DND-41 (cell line): ENCODE measurements at regions not wholly inside any gene's neighbourhood (a gene's known extent, or its start where the extent isn't known, plus 50 kb on each side); places are given as distances from the start of the nearest gene placed in this dataset.

ENCODE experiments used
- ATAC-seq: fragments of 200-7000 bp; cut with Tn5 transposase; 3 replicates; pipeline ENCODE4 v1.9.1; 2021; ENCODE audit warnings: low read depth; ENCODE audit not compliant: insufficient read depth
- DNase-seq: peaks from one replicate; pipeline ENCODE4 v3.0.0-alpha.2; 2020
- H2AFZ ChIP-seq: 2 replicates; pipeline ENCODE4 v1.6.0; 2012; ENCODE audit warnings: low read depth, low read length
- H3K27ac ChIP-seq: 2 replicates; pipeline ENCODE4 v1.5.1; 2012; ENCODE audit warnings: low read length, inconsistent platforms
- H3K27me3 ChIP-seq: fragments of 200-600 bp; sonication (generic); 2 replicates; pipeline ENCODE4 v1.6.0; 2012; ENCODE audit warnings: low read length, mild to moderate bottlenecking, inconsistent platforms; ENCODE audit not compliant: insufficient read depth, poor library complexity
- H3K36me3 ChIP-seq: 2 replicates; pipeline ENCODE4 v1.5.1; 2012; ENCODE audit warnings: low read length, inconsistent platforms; ENCODE audit not compliant: insufficient read depth
- H3K4me1 ChIP-seq: 2 replicates; pipeline ENCODE4 v1.5.1; 2012; ENCODE audit warnings: mild to moderate bottlenecking, low read length; ENCODE audit not compliant: insufficient read depth
- H3K4me2 ChIP-seq: 2 replicates; pipeline ENCODE4 v1.6.0; 2012; ENCODE audit warnings: mild to moderate bottlenecking, moderate library complexity, low read length, inconsistent platforms; ENCODE audit not compliant: insufficient read depth
- H3K4me3 ChIP-seq, 2 experiments: fragments of 200-600 bp in 1 of 2; shearing (Covaris generic) in 1 of 2; 2 replicates each; pipeline ENCODE4 v1.5.1; 2012 to 2016; ENCODE audit warnings: inconsistent platforms in 2 of 2, low read length in 2 of 2, mild to moderate bottlenecking in 2 of 2, low read depth in 1 of 2, moderate library complexity in 1 of 2
- H3K79me2 ChIP-seq: 2 replicates; pipeline ENCODE4 v1.6.0; 2012; ENCODE audit warnings: low read length, inconsistent platforms; ENCODE audit not compliant: insufficient read depth
- H3K9ac ChIP-seq: 2 replicates; pipeline ENCODE4 v1.6.0; 2012; ENCODE audit warnings: low read depth, mild to moderate bottlenecking, inconsistent platforms, low read length, moderate library complexity
- H3K9me3 ChIP-seq: 2 replicates; pipeline ENCODE4 v1.5.1; 2012; ENCODE audit warnings: low read length, moderate library complexity, mild to moderate bottlenecking, inconsistent platforms; ENCODE audit not compliant: insufficient read depth, severe bottlenecking
- H4K20me1 ChIP-seq: 2 replicates; pipeline ENCODE4 v1.6.0; 2012; ENCODE audit warnings: low read length; ENCODE audit not compliant: insufficient read depth
- EZH2 ChIP-seq: IDR thresholded peaks from 3 replicates; pipeline ENCODE4 v1.6.1; 2012; ENCODE audit warnings: borderline replicate concordance, low read depth, mild to moderate bottlenecking, moderate library complexity, low read length, inconsistent platforms; ENCODE audit not compliant: severe bottlenecking
- TF ChIP-seq, protein P1 (sequence below): IDR thresholded peaks from 2 replicates; pipeline ENCODE4 v1.5.1; 2012; ENCODE audit warnings: borderline replicate concordance, low read length, moderate library complexity, mild to moderate bottlenecking; ENCODE audit not compliant: poor library complexity, severe bottlenecking; ENCODE audit errors: extremely low read depth

DNA sequence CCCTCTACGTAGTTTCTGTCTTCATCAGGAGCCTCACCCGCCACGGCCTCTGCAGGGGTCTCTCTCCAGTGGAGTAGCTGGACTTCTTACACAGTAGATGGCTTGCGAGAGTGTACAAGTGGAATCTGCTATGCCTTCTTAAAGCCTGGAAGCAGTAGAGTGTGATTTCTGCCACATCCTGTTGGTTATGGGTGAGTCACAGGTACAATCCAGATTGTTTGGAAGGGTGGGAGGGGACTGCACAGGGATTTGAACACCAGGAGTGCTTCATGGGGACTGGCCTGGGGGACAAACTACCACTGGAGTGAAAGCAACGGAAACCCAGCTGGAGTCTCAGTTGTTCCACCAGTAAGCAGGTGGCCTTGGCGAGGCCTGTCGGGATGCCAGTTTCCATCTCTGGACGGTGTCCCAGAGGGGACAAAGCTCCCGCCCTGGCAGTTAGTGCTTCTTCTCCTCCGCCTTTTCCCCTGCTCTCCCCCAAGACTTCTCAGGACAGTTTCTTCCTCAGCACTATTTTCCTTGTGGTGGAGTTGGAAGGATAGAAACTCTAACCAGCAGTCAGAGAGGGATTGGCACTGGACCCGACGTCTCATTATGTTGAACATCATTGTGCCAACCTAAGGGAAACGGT lies 85.0 kb upstream of the RCN1 start:
- no peaks in the 10 kb centered on the region for H3K4me1 ChIP-seq
- H3K36me3 ChIP-seq, result no peaks in the 10 kb centered on the region
- H3K79me2 ChIP-seq, result no peaks in the 10 kb centered on the region
- peaks cover 31% of the 10 kb centered on the region for H3K27me3 ChIP-seq
- H2AFZ ChIP-seq, result no peak overlapping the region
- H3K4me2 ChIP-seq, result no peak overlapping the region
- no peaks in the 10 kb centered on the region for H4K20me1 ChIP-seq
- no peak for DNase-seq
- no peak for ATAC-seq
- TF ChIP-seq EZH2, result no peak
- TF ChIP-seq, protein P1, sequence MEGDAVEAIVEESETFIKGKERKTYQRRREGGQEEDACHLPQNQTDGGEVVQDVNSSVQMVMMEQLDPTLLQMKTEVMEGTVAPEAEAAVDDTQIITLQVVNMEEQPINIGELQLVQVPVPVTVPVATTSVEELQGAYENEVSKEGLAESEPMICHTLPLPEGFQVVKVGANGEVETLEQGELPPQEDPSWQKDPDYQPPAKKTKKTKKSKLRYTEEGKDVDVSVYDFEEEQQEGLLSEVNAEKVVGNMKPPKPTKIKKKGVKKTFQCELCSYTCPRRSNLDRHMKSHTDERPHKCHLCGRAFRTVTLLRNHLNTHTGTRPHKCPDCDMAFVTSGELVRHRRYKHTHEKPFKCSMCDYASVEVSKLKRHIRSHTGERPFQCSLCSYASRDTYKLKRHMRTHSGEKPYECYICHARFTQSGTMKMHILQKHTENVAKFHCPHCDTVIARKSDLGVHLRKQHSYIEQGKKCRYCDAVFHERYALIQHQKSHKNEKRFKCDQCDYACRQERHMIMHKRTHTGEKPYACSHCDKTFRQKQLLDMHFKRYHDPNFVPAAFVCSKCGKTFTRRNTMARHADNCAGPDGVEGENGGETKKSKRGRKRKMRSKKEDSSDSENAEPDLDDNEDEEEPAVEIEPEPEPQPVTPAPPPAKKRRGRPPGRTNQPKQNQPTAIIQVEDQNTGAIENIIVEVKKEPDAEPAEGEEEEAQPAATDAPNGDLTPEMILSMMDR, result no peak
- no peak overlapping the region for H3K27ac ChIP-seq
- no peak overlapping the region for H3K4me3 ChIP-seq
- no peaks in the 10 kb centered on the region for H3K9me3 ChIP-seq
- no peak overlapping the region for H3K9ac ChIP-seq

DNA sequence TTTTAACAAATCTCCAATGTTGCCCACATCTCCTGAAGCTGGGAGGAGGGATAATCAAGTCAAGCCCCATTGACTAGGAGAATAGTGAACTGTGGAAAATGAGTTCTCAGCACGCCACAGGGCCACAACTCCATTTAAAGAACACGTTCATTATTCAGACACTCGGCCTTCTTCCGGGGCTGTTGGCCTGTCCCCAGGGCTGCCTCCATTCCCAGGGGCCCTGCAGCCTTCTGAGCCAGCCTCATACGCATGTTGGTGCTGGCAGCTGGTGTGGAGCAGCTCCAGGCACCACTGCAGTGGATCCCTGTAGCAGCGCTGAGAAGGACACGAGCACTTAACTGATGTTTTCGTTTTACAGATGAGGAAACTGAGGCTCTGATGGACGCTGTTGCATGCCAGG lies 87.5 kb upstream of the RCN1 start:
- H3K4me3 ChIP-seq, result no peak overlapping the region

DNA sequence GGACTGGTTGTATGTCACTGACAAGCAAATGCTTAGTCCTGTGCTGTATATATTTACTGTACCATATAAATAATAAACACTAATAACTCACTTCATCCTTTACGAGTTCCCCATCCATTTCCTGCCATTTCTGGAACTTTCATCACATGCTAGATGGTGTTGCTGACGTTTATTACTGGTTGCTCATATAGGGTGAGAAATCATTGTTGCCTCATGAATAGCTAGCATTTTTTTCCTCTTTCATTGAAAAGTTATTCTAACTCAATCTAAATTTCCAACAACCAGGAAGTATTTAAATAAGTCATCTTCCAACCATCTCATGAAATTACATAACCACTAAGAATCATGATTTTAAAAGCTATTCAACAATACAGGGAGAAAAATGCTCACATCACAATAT lies 88.6 kb upstream of the RCN1 start:
- ATAC-seq, result no peak
- Histone ChIP-seq H4K20me1 (no peaks in the 10 kb centered on the region), H3K9ac (no peak overlapping the region), H3K4me3 (no peak overlapping the region), H2AFZ (no peak overlapping the region), H3K36me3 (no peaks in the 10 kb centered on the region), H3K4me1 (no peaks in the 10 kb centered on the region), H3K9me3 (no peaks in the 10 kb centered on the region), H3K27ac (no peak overlapping the region), H3K79me2 (no peaks in the 10 kb centered on the region), H3K4me2 (no peak overlapping the region), H3K27me3 (peaks cover 34% of the 10 kb centered on the region)
- no peak for DNase-seq
- TF ChIP-seq, protein P1, result no peak
- TF ChIP-seq EZH2, result no peak

More for the DNA sequence above, 87.5 kb upstream of the RCN1 start:
- Histone ChIP-seq H3K36me3 (no peaks in the 10 kb centered on the region), H3K79me2 (no peaks in the 10 kb centered on the region), H4K20me1 (no peaks in the 10 kb centered on the region), H3K27me3 (peaks cover 34% of the 10 kb centered on the region), H2AFZ (no peak overlapping the region), H3K9me3 (no peaks in the 10 kb centered on the region), H3K9ac (no peak overlapping the region), H3K4me1 (no peaks in the 10 kb centered on the region), H3K4me2 (no peak overlapping the region), H3K27ac (no peak overlapping the region)
- TF ChIP-seq, protein P1, result no peak
- no peak for TF ChIP-seq EZH2
- DNase-seq, result no peak
- no peak for ATAC-seq

DNA sequence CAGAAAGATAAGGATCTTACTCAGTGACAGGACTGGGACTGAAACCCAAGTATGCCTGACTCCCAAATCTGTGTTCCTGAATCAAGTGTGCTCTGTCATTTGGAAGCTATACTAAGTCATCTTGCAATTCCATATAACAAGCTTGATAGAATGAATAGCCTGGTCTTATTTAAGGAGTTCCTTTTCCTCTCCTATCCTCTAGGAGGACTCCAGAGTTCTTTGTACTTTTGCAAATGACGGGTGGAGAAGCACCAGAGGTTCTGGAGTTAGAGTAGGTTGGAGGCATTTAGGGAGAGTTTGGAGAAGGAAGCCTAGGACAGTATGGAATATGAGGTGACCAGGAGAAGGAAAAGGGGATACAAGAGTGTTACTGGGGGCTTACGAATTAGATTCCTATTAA lies 92.9 kb upstream of the RCN1 start:
- H3K27me3 ChIP-seq, result peaks cover 16% of the 10 kb centered on the region

More for the DNA sequence above, 92.9 kb upstream of the RCN1 start:
- Histone ChIP-seq H3K4me3 (no peak overlapping the region), H3K4me1 (peaks cover 12% of the 10 kb centered on the region), H3K9ac (no peak overlapping the region), H3K4me2 (no peak overlapping the region), H2AFZ (no peak overlapping the region), H3K9me3 (no peaks in the 10 kb centered on the region), H3K79me2 (no peaks in the 10 kb centered on the region), H3K27ac (no peak overlapping the region), H3K36me3 (no peaks in the 10 kb centered on the region), H4K20me1 (no peaks in the 10 kb centered on the region)
- ATAC-seq (no peak), DNase-seq (no peak)
- TF ChIP-seq, protein P1, result no peak
- TF ChIP-seq EZH2, result no peak
